PFSK-1 (cell line): ENCODE measurements at regions not wholly inside any gene's neighbourhood (a gene's known extent, or its start where the extent isn't known, plus 50 kb on each side); places are given as distances from the start of the nearest gene placed in this dataset.

Experiments
- FOXP2 ChIP-seq: optimal IDR thresholded peaks from 2 replicates; pipeline ENCODE3; 2011; ENCODE audit warnings: borderline replicate concordance, control low read depth, inconsistent platforms; ENCODE audit not compliant: insufficient read depth; ENCODE audit errors: extremely low read length, extremely low read depth
- POLR2AphosphoS5 ChIP-seq: IDR thresholded peaks from 2 replicates; pipeline ENCODE4 v1.6.1; 2012; ENCODE audit warnings: low read depth, mild to moderate bottlenecking, control low read depth, low read length, moderate library complexity
- REST ChIP-seq, 2 experiments: IDR thresholded peaks; 2 replicates each; pipeline versions ENCODE4 v1.6.1 to v1.8.0; 2011 to 2012; ENCODE audit warnings: low read depth in 2 of 2, low read length in 2 of 2, control low read depth in 1 of 2, inconsistent platforms in 1 of 2, mild to moderate bottlenecking in 1 of 2, moderate library complexity in 1 of 2; ENCODE audit not compliant: insufficient read depth in 1 of 2
- SIN3A ChIP-seq: IDR thresholded peaks from 2 replicates; pipeline ENCODE4 v1.6.1; 2012; ENCODE audit warnings: mild to moderate bottlenecking, low read length, moderate library complexity, borderline replicate concordance; ENCODE audit not compliant: insufficient read depth
- TAF1 ChIP-seq: IDR thresholded peaks from 2 replicates; pipeline ENCODE4 v1.6.1; 2012; ENCODE audit warnings: low read length, control low read depth, borderline replicate concordance; ENCODE audit not compliant: insufficient read depth

- TF ChIP-seq POLR2AphosphoS5: no peak
- TF ChIP-seq REST (IDR thresholded peaks at IDR 0.05; ENCODE audit: insufficient read depth in 1 of 2, low read depth in 2 of 2, low read length in 2 of 2): no peak
- no peak for TF ChIP-seq FOXP2
- no peak for TF ChIP-seq TAF1
- TF ChIP-seq SIN3A: no peak
Observed at GRCh38 chr1:25110485-25110884, 121.8 kb downstream of the SYF2 start.

- TF ChIP-seq POLR2AphosphoS5: no peak
- TF ChIP-seq FOXP2: no peak
- no peak for TF ChIP-seq SIN3A
- TF ChIP-seq REST (IDR thresholded peaks at IDR 0.05; ENCODE audit: insufficient read depth in 1 of 2, low read depth in 2 of 2, low read length in 2 of 2): no peak
- TF ChIP-seq TAF1: no peak
Observed at GRCh38 chr1:25110036-25110435, 122.3 kb downstream of the SYF2 start.

- TF ChIP-seq TAF1: no peak
- no peak for TF ChIP-seq FOXP2
- no peak for TF ChIP-seq REST (IDR thresholded peaks at IDR 0.05; ENCODE audit: insufficient read depth in 1 of 2, low read depth in 2 of 2, low read length in 2 of 2)
Observed at GRCh38 chr1:25109531-25109951, 122.8 kb downstream of the SYF2 start.

- TF ChIP-seq REST (IDR thresholded peaks at IDR 0.05; ENCODE audit: insufficient read depth in 1 of 2, low read depth in 2 of 2, low read length in 2 of 2) (no peak), FOXP2 (no peak), TAF1 (no peak), SIN3A (no peak), POLR2AphosphoS5 (no peak)
Observed at GRCh38 chr1:25107643-25108010, 124.7 kb downstream of the SYF2 start.

- TF ChIP-seq FOXP2: no peak
- no peak for TF ChIP-seq REST (IDR thresholded peaks at IDR 0.05; ENCODE audit: insufficient read depth in 1 of 2, low read depth in 2 of 2, low read length in 2 of 2)
- no peak for TF ChIP-seq TAF1
- TF ChIP-seq POLR2AphosphoS5: no peak
- TF ChIP-seq SIN3A: no peak
Observed at GRCh38 chr1:25106976-25107642, 125.2 kb downstream of the SYF2 start.
